Panc1 (cell line): ENCODE measurements at regions not wholly inside any gene's neighbourhood (a gene's known extent, or its start where the extent isn't known, plus 50 kb on each side); places are given as distances from the start of the nearest gene placed in this dataset.
A peak's percentile ranks its signal among the peaks of the same experiment; 100 is the strongest.

Experiments
- ATAC-seq: fragments of 200-7000 bp; cut with Tn5 transposase; 2 replicates; pipeline ENCODE4 v1.9.1; 2020; ENCODE audit warnings: mild to moderate bottlenecking, moderate library complexity
- BruUV-seq: library from RNA; stranded (reverse); fragments of 400-500 nt; replicated peaks from 2 replicates; lab custom pipeline; 2021; lab: Mats Ljungman, UMichigan
- CTCF ChIA-PET: fragments of 300-600 bp; sonication (Branson Sonifier 250); formaldehyde crosslinking; loops from one replicate; lab custom pipeline; 2022; ENCODE audit warnings: antibody characterized with exemption; lab: Charles Lee
- POLR2A ChIA-PET: fragments of 300-600 bp; sonication (Branson Sonifier 250); formaldehyde crosslinking; loops from one replicate; lab custom pipeline; 2022; ENCODE audit warnings: antibody characterized with exemption; lab: Charles Lee
- DNase-seq: peaks from one replicate; pipeline ENCODE4 v3.0.0-alpha.2; 2010; ENCODE audit warnings: low read depth, low spot score
- H3K27ac ChIP-seq: 2 replicates; pipeline ENCODE4 v1.5.1; 2011; ENCODE audit warnings: mild to moderate bottlenecking, low read length, inconsistent platforms
- H3K27me3 ChIP-seq: fragments of 200-500 bp; sonication (Bioruptor generic); 2 replicates; pipeline ENCODE4 v1.6.0; 2014; ENCODE audit warnings: low read length, inconsistent platforms; ENCODE audit not compliant: control insufficient read depth, insufficient read depth
- H3K36me3 ChIP-seq: fragments of 200-500 bp; sonication (Bioruptor generic); 2 replicates; pipeline ENCODE4 v1.5.1; 2014; ENCODE audit warnings: inconsistent platforms, mild to moderate bottlenecking, low read length, moderate library complexity; ENCODE audit not compliant: control insufficient read depth, insufficient read depth
- H3K4me1 ChIP-seq: 2 replicates; pipeline ENCODE4 v1.5.1; 2011; ENCODE audit warnings: inconsistent platforms, mild to moderate bottlenecking, low read length, moderate library complexity; ENCODE audit not compliant: control insufficient read depth, insufficient read depth
- H3K4me3 ChIP-seq, 2 experiments: 2 replicates each; pipeline ENCODE4 v1.5.1; 2011 to 2012; ENCODE audit warnings: low read depth in 2 of 2, low read length in 2 of 2, mild to moderate bottlenecking in 2 of 2, inconsistent platforms in 1 of 2, moderate library complexity in 1 of 2
- H3K9me3 ChIP-seq: fragments of 200-500 bp; sonication (Bioruptor generic); 2 replicates; pipeline ENCODE4 v1.5.1; 2014; ENCODE audit warnings: low read depth, mild to moderate bottlenecking, inconsistent platforms, low read length, moderate library complexity; ENCODE audit not compliant: control insufficient read depth, insufficient read depth
- CTCF ChIP-seq: fragments of 450-650 bp; IDR thresholded peaks from 2 replicates; pipeline ENCODE4 v1.5.1; 2017; ENCODE audit warnings: mild to moderate bottlenecking
- POLR2AphosphoS5 ChIP-seq: IDR thresholded peaks from 2 replicates; pipeline ENCODE4 v1.6.1; 2012; ENCODE audit warnings: mild to moderate bottlenecking, low read depth, low read length, moderate library complexity
- REST ChIP-seq, 2 experiments: IDR thresholded peaks; 2 replicates each; pipeline ENCODE4 v1.6.1; 2011 to 2012; ENCODE audit warnings: low read depth in 2 of 2, control low read depth in 1 of 2, low read length in 1 of 2, mild to moderate bottlenecking in 1 of 2, moderate library complexity in 1 of 2; ENCODE audit not compliant: insufficient read depth in 1 of 2
- SIN3A ChIP-seq: IDR thresholded peaks from 2 replicates; pipeline ENCODE4 v1.6.1; 2012; ENCODE audit warnings: low read depth, mild to moderate bottlenecking, low read length, moderate library complexity, borderline replicate concordance; ENCODE audit not compliant: insufficient read depth
- TCF7L2 ChIP-seq: IDR thresholded peaks from 2 replicates; pipeline ENCODE4 v1.6.1; 2011; ENCODE audit warnings: mild to moderate bottlenecking, low read depth, low read length, inconsistent platforms
- in situ Hi-C: cut with HindIII; loops from 2 replicates; pipeline ENCODE4 v1.10.0; 2016; ENCODE audit warnings: low sequenced_read_pairs, low pct_unique_long_range_greater_than_20kb
- intact Hi-C: fragments of 100-400 bp; cut with micrococcal nuclease; formaldehyde crosslinking; loops from one replicate; pipeline ENCODE4 v1.10.0; 2022; ENCODE audit not compliant: unreplicated experiment

GRCh38 chr1:200306944-200307754, 102.7 kb downstream of the ZNF281 start:
- H3K4me3 ChIP-seq = no peak overlapping the region
- H3K9me3 ChIP-seq = no peaks in the 10 kb centered on the region
- DNase-seq = no peak
- H3K36me3 ChIP-seq = no peaks in the 10 kb centered on the region
- in situ Hi-C loops (no loop called here), intact Hi-C loops (loop anchor here (10.0 kb wide), 3 partner anchors 178 to 622 kb away; no protein-coding TSS in a partner anchor)
- peaks cover 3% of the 10 kb centered on the region for H3K4me1 ChIP-seq
- BruUV-seq = no TSS peak
- peak overlapping the region; percentile 26; the same call in 1 of the 2 replicates for H3K27ac ChIP-seq
- H3K27me3 ChIP-seq = no peaks in the 10 kb centered on the region
- TF ChIP-seq CTCF (peak; percentile 89), TCF7L2 (no peak)
- ChIA-PET CTCF (interaction anchor here (0.6 to 0.7 kb wide), 3 partner anchors 36 to 252 kb away, joined by 3 to 8 read pairs (median 4); no protein-coding TSS in a partner anchor), POLR2A (no interaction called here)
- no peak for ATAC-seq

- TF ChIP-seq POLR2AphosphoS5 = no peak
- TF ChIP-seq CTCF = no peak
- no peak for TF ChIP-seq REST (IDR thresholded peaks at IDR 0.05; ENCODE audit: insufficient read depth in 1 of 2, low read depth in 2 of 2, low read length in 1 of 2)
- no peak for TF ChIP-seq TCF7L2
- TF ChIP-seq SIN3A = no peak
- Histone ChIP-seq H3K27ac (no peak overlapping the region), H3K4me3 (no peak overlapping the region), H3K9me3 (no peaks in the 10 kb centered on the region), H3K27me3 (no peaks in the 10 kb centered on the region), H3K4me1 (peaks cover 7% of the 10 kb centered on the region), H3K36me3 (no peaks in the 10 kb centered on the region)
- BruUV-seq = no TSS peak
- in situ Hi-C loops (no loop called here), intact Hi-C loops (loop anchor here (10.0 kb wide), 3 partner anchors 179 to 621 kb away; no protein-coding TSS in a partner anchor)
- ATAC-seq (no peak), DNase-seq (no peak)
- CTCF ChIA-PET = no interaction called here
- POLR2A ChIA-PET = no interaction called here
Measured at GRCh38 chr1:200305806-200306205, 104.0 kb downstream of the ZNF281 start.
